H1 (cell line): ENCODE measurements at regions not wholly inside any gene's neighbourhood (a gene's known extent, or its start where the extent isn't known, plus 50 kb on each side); places are given as distances from the start of the nearest gene placed in this dataset.

Experiments used
- CTCF ChIA-PET: fragments of 300-600 bp; sonication (Branson Sonifier 250); formaldehyde crosslinking; loops from one replicate; lab custom pipeline; 2021; ENCODE audit not compliant: partially characterized antibody; lab: Charles Lee
- POLR2A ChIA-PET: fragments of 300-600 bp; sonication (Branson Sonifier 250); formaldehyde crosslinking; loops from one replicate; lab custom pipeline; 2021; ENCODE audit warnings: inconsistent platforms; ENCODE audit not compliant: partially characterized antibody; lab: Charles Lee
- DNase-seq, 2 experiments: peaks; one replicate each; pipeline versions ENCODE4 v3.0.0 to v3.0.0-alpha.2; 2010 to 2022; ENCODE audit warnings: low spot score in 2 of 2, low read depth in 1 of 2, mixed read lengths in 1 of 2
- FAIRE-seq: peaks from 2 replicates; lab custom pipeline; 2011; peaks lifted over from hg19 to GRCh38; lab: Jason Lieb, UNC
- H2AFZ ChIP-seq: 2 replicates; pipeline ENCODE4 v1.8.1; 2012; ENCODE audit warnings: low read length, inconsistent platforms
- H2AK5ac ChIP-seq: 2 replicates; pipeline ENCODE4 v1.6.1; 2013; ENCODE audit warnings: low read depth, low read length
- H2BK120ac ChIP-seq: replicated peaks from 2 replicates; pipeline ENCODE3; 2013; ENCODE audit warnings: low read depth, low read length, inconsistent platforms
- H2BK12ac ChIP-seq: 2 replicates; pipeline ENCODE4 v1.6.1; 2013; ENCODE audit warnings: low read depth, low read length
- H2BK15ac ChIP-seq: 2 replicates; pipeline ENCODE4 v1.6.1; 2013; ENCODE audit warnings: low read length
- H2BK20ac ChIP-seq: 2 replicates; pipeline ENCODE4 v1.6.1; 2013; ENCODE audit warnings: low read length
- H2BK5ac ChIP-seq: 2 replicates; pipeline ENCODE4 v1.6.1; 2013; ENCODE audit warnings: low read depth, low read length
- H3K14ac ChIP-seq: 2 replicates; pipeline ENCODE4 v1.6.1; 2013; ENCODE audit warnings: inconsistent platforms; ENCODE audit not compliant: insufficient read length
- H3K18ac ChIP-seq: 2 replicates; pipeline ENCODE4 v1.6.1; 2013; ENCODE audit warnings: low read length; ENCODE audit errors: extremely low read depth
- H3K23ac ChIP-seq: 2 replicates; pipeline ENCODE4 v1.6.1; 2013; ENCODE audit warnings: inconsistent platforms; ENCODE audit not compliant: insufficient read length
- H3K23me2 ChIP-seq: 2 replicates; pipeline ENCODE4 v1.6.1; 2013; ENCODE audit warnings: low read depth, low read length
- H3K27ac ChIP-seq: 2 replicates; pipeline ENCODE4 v1.6.1; 2011; ENCODE audit warnings: low read depth, low read length, inconsistent platforms
- H3K27me3 ChIP-seq, 4 experiments: replicated peaks in 1 of 4; 1 replicate in 1 of 4; 2 replicates in 3 of 4; pipeline versions ENCODE4 v1.6.1 to v1.8.1; 2011 to 2013; ENCODE audit warnings: low read length in 3 of 4, mild to moderate bottlenecking in 3 of 4, inconsistent platforms in 2 of 4, mixed read lengths in 2 of 4, moderate library complexity in 1 of 4; ENCODE audit not compliant: control insufficient read depth in 3 of 4, insufficient read depth in 3 of 4; ENCODE audit errors: extremely low read depth in 1 of 4
- H3K36me3 ChIP-seq, 4 experiments: 2 replicates each; pipeline versions ENCODE4 v1.6.1 to v1.8.1; 2011 to 2013; ENCODE audit warnings: mild to moderate bottlenecking in 4 of 4, low read length in 3 of 4, moderate library complexity in 2 of 4, control low read depth in 1 of 4, inconsistent platforms in 1 of 4; ENCODE audit not compliant: insufficient read depth in 4 of 4, control insufficient read depth in 2 of 4
- H3K4ac ChIP-seq: replicated peaks from 2 replicates; pipeline ENCODE3; 2013; ENCODE audit warnings: low read length, low read depth, mixed read lengths, inconsistent platforms; ENCODE audit not compliant: insufficient read length
- H3K4me1 ChIP-seq, 4 experiments: replicated peaks in 1 of 4; 1 replicate in 1 of 4; 2 replicates in 3 of 4; pipeline versions ENCODE4 v1.6.1 to v1.8.1; 2011 to 2013; ENCODE audit warnings: low read length in 3 of 4, inconsistent platforms in 2 of 4, mixed read lengths in 1 of 4; ENCODE audit not compliant: insufficient read depth in 4 of 4, control insufficient read depth in 3 of 4
- H3K4me2 ChIP-seq, 2 experiments: 2 replicates each; pipeline versions ENCODE4 v1.6.1 to v1.8.1; 2011 to 2013; ENCODE audit warnings: low read depth in 2 of 2, low read length in 2 of 2, control low read depth in 1 of 2, inconsistent platforms in 1 of 2, mild to moderate bottlenecking in 1 of 2; ENCODE audit not compliant: insufficient read depth in 1 of 2
- H3K4me3 ChIP-seq, 4 experiments: fragments of 200-600, 300-600 bp in 1 of 4; sonication (generic), shearing (Covaris generic), sonication (Bioruptor Twin) in 1 of 4; 2 replicates each; pipeline versions ENCODE4 v1.5.1 to v1.8.1; 2011 to 2016; ENCODE audit warnings: low read length in 4 of 4, low read depth in 3 of 4, control low read depth in 2 of 4, inconsistent platforms in 2 of 4, mild to moderate bottlenecking in 2 of 4, mixed read lengths in 1 of 4, moderate library complexity in 1 of 4; ENCODE audit not compliant: insufficient read depth in 2 of 4; ENCODE audit errors: extremely low read depth in 1 of 4
- H3K56ac ChIP-seq: replicated peaks from 2 replicates; pipeline ENCODE3; 2013; ENCODE audit warnings: low read depth, mild to moderate bottlenecking, mixed read lengths, low read length, inconsistent platforms; ENCODE audit not compliant: insufficient read length
- H3K79me1 ChIP-seq: 2 replicates; pipeline ENCODE4 v1.6.1; 2013; ENCODE audit warnings: low read depth, low read length, control low read depth
- H3K79me2 ChIP-seq, 2 experiments: 2 replicates each; pipeline versions ENCODE4 v1.6.1 to v1.8.1; 2012 to 2013; ENCODE audit warnings: low read length in 2 of 2, mild to moderate bottlenecking in 2 of 2, inconsistent platforms in 1 of 2; ENCODE audit not compliant: insufficient read depth in 2 of 2, control insufficient read depth in 1 of 2
- H3K9ac ChIP-seq, 4 experiments: replicated peaks in 1 of 4; 1 replicate in 1 of 4; 2 replicates in 3 of 4; pipeline versions ENCODE4 v1.6.1 to v1.8.1; 2011 to 2013; ENCODE audit warnings: low read depth in 3 of 4, low read length in 3 of 4, control low read depth in 2 of 4, mild to moderate bottlenecking in 2 of 4, moderate library complexity in 2 of 4, inconsistent platforms in 1 of 4; ENCODE audit errors: extremely low read depth in 1 of 4
- H3K9me3 ChIP-seq, 2 experiments: 2 replicates each; pipeline versions ENCODE4 v1.6.1 to v1.8.1; 2012 to 2013; ENCODE audit warnings: mild to moderate bottlenecking in 2 of 2, moderate library complexity in 2 of 2, control low read depth in 1 of 2, inconsistent platforms in 1 of 2, low read depth in 1 of 2, low read length in 1 of 2, mixed read lengths in 1 of 2; ENCODE audit not compliant: insufficient read depth in 2 of 2
- H4K20me1 ChIP-seq, 2 experiments: replicated peaks in 1 of 2; 2 replicates each; pipeline versions ENCODE3 to v1.8.1; 2011 to 2013; ENCODE audit warnings: inconsistent platforms in 2 of 2, low read length in 2 of 2, mild to moderate bottlenecking in 1 of 2; ENCODE audit not compliant: insufficient read depth in 2 of 2, control insufficient read depth in 1 of 2
- H4K5ac ChIP-seq: 2 replicates; pipeline ENCODE4 v1.6.1; 2013; ENCODE audit warnings: low read length, low read depth, mixed read lengths, inconsistent platforms; ENCODE audit not compliant: insufficient read length
- H4K8ac ChIP-seq: 2 replicates; pipeline ENCODE4 v1.8.0; 2013; ENCODE audit warnings: mild to moderate bottlenecking, moderate library complexity, low read length, inconsistent platforms; ENCODE audit not compliant: insufficient read depth; ENCODE audit errors: extremely low read depth
- H4K91ac ChIP-seq: replicated peaks from 2 replicates; pipeline ENCODE3; 2013; ENCODE audit warnings: low read length, mixed read lengths, inconsistent platforms; ENCODE audit not compliant: insufficient read length
- BACH1 ChIP-seq: IDR thresholded peaks from 2 replicates; pipeline ENCODE4 v1.6.1; 2012; ENCODE audit warnings: low read length, improper control_type of control experiment
- GABPA ChIP-seq: IDR thresholded peaks from 2 replicates; pipeline ENCODE4 v1.6.1; 2011; ENCODE audit warnings: mild to moderate bottlenecking, low read length, moderate library complexity, borderline replicate concordance; ENCODE audit not compliant: insufficient read depth
- HDAC2 ChIP-seq, 2 experiments: fragments of 300-600 bp in 1 of 2; sonication (generic) in 1 of 2; IDR thresholded peaks; 2 replicates each; pipeline ENCODE4 v1.6.1; 2011 to 2012; ENCODE audit warnings: low read depth in 2 of 2, low read length in 2 of 2, mild to moderate bottlenecking in 2 of 2, moderate library complexity in 2 of 2, borderline replicate concordance in 1 of 2, inconsistent platforms in 1 of 2
- KDM4A ChIP-seq: IDR thresholded peaks from one replicate; pipeline ENCODE4 v1.7.1; 2012; ENCODE audit warnings: low read depth, mild to moderate bottlenecking, moderate library complexity, low read length, inconsistent platforms; ENCODE audit not compliant: severe bottlenecking
- MAFK ChIP-seq: IDR thresholded peaks from 2 replicates; pipeline ENCODE4 v1.6.1; 2012; ENCODE audit warnings: low read depth, mild to moderate bottlenecking, improper control_type of control experiment, low read length
- POLR2A ChIP-seq, 2 experiments: IDR thresholded peaks; 1 replicate in 1 of 2; 2 replicates in 1 of 2; pipeline ENCODE4 v1.6.1; 2011; ENCODE audit warnings: low read depth in 2 of 2, low read length in 2 of 2, mild to moderate bottlenecking in 2 of 2; ENCODE audit errors: control extremely low read depth in 1 of 2
- POU5F1 ChIP-seq: IDR thresholded peaks from 2 replicates; pipeline ENCODE4 v1.6.1; 2011; ENCODE audit warnings: low read depth, mild to moderate bottlenecking, low read length, moderate library complexity
- RNF2 ChIP-seq: fragments of 200-900, 300-1000 bp; sonication (generic); IDR thresholded peaks from 2 replicates; pipeline ENCODE4 v1.7.1; 2016; ENCODE audit warnings: borderline replicate concordance, low read depth, mild to moderate bottlenecking, antibody characterized with exemption, low read length; ENCODE audit not compliant: poor library complexity, severe bottlenecking; ENCODE audit errors: missing control alignments
- SIN3A ChIP-seq, 2 experiments: IDR thresholded peaks in 1 of 2; conservative IDR thresholded peaks in 1 of 2; 2 replicates each; pipeline ENCODE4 v1.6.1; 2011 to 2012; ENCODE audit warnings: low read length in 2 of 2, improper control_type of control experiment in 1 of 2, low read depth in 1 of 2, mild to moderate bottlenecking in 1 of 2
- TAF7 ChIP-seq: optimal IDR thresholded peaks from 2 replicates; pipeline ENCODE3; 2011; ENCODE audit warnings: low read depth, mild to moderate bottlenecking, inconsistent platforms, low read length, moderate library complexity, borderline replicate concordance
- WGBS, 2 experiments: shearing (Covaris generic) in 1 of 2; methylation state at CpG; one replicate each; pipeline versions ENCODE4 v1.1.6 to v1.1.7; 2013 to 2015; ENCODE audit warnings: low lambda C conversion rate in 2 of 2, mixed read lengths in 2 of 2, inconsistent platforms in 1 of 2, low coverage in 1 of 2, missing lambda C conversion rate in 1 of 2; ENCODE audit not compliant: insufficient replicate concordance in 2 of 2, insufficient coverage in 1 of 2, insufficient read length in 1 of 2; ENCODE audit errors: extremely low coverage in 1 of 2, missing lambda C conversion rate in 1 of 2; 5-methylcytosine and 5-hydroxymethylcytosine counted together
- TF ChIP-seq, protein P1 (sequence below), 3 experiments: IDR thresholded peaks; 1 replicate in 2 of 3; 2 replicates in 1 of 3; pipeline versions ENCODE4 v1.5.1 to v1.6.1; 2011; ENCODE audit warnings: low read length in 3 of 3, mild to moderate bottlenecking in 3 of 3, inconsistent platforms in 2 of 3, low read depth in 1 of 3, moderate library complexity in 1 of 3; ENCODE audit not compliant: insufficient read depth in 1 of 3; ENCODE audit errors: control extremely low read depth in 1 of 3

DNA sequence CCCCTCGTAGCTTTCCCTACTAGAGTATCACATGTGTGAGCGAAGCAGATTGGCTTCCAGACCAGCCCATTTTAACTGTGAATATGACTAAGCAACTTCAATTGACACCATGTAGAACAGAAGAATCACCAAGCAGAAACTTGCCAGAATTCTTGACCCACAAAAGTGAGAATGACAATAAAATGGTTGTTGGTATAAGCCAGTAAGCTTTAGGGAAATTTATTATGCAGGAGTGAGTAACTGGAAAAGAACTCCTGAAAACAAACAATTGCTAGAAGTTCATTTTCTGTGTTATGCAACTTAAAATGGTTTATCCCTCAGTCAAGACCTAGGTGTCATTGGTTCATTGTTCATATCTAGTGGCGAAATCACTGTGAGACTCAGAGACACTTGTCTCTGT, 303.1 kb downstream of the DMRT2 start:
- H2BK5ac ChIP-seq: no peak overlapping the region
- CTCF ChIA-PET: no interaction called here
- no peak overlapping the region for H3K56ac ChIP-seq
- H3K27ac ChIP-seq: no peak overlapping the region
- H3K23me2 ChIP-seq: no peaks in the 10 kb centered on the region
- no peak overlapping the region for H4K8ac ChIP-seq
- H3K23ac ChIP-seq: no peak overlapping the region
- FAIRE-seq (no peak), DNase-seq (no peak)
- no peak overlapping the region for H3K18ac ChIP-seq
- H2BK20ac ChIP-seq: no peak overlapping the region
- no peak overlapping the region for H2AFZ ChIP-seq
- H3K9me3 ChIP-seq: peaks cover 79 to 91% of the 10 kb centered on the region in 2 experiments
- no peak overlapping the region for H2BK120ac ChIP-seq
- H3K79me2 ChIP-seq: no peaks in the 10 kb centered on the region
- no peak overlapping the region for H3K4me2 ChIP-seq
- 81% methylated on average over 3 of the region's 3 CpGs; no CpG with 5 or more reads in 1 of the 2 experiments for WGBS, 2 experiments
- no peaks in the 10 kb centered on the region; a peak in 3 of 8 replicates for H3K36me3 ChIP-seq
- no peak overlapping the region for H2AK5ac ChIP-seq
- H4K5ac ChIP-seq: no peak overlapping the region
- H3K79me1 ChIP-seq: no peaks in the 10 kb centered on the region
- H2BK15ac ChIP-seq: no peak overlapping the region
- no peaks in the 10 kb centered on the region for H4K20me1 ChIP-seq
- no peak overlapping the region for H3K14ac ChIP-seq
- no peaks in the 10 kb centered on the region for H3K4me1 ChIP-seq
- no peak overlapping the region for H3K9ac ChIP-seq
- no peak overlapping the region for H4K91ac ChIP-seq
- H3K27me3 ChIP-seq: no peaks in the 10 kb centered on the region
- POLR2A ChIA-PET: no interaction called here
- no peak overlapping the region for H3K4ac ChIP-seq
- no peak overlapping the region for H3K4me3 ChIP-seq
- H2BK12ac ChIP-seq: no peak overlapping the region
- no peak for TF ChIP-seq RNF2
- TF ChIP-seq TAF7: no peak
- TF ChIP-seq POLR2A (IDR thresholded peaks at IDR 0.05; ENCODE audit: control extremely low read depth in 1 of 2, low read depth in 2 of 2, low read length in 2 of 2): no peak
- no peak for TF ChIP-seq SIN3A (conservative IDR thresholded peaks at IDR 0.05 in 1 of 2, IDR thresholded peaks at IDR 0.05 in 1 of 2; ENCODE audit: low read depth in 1 of 2, low read length in 2 of 2)
- no peak for TF ChIP-seq GABPA
- TF ChIP-seq, protein P1, sequence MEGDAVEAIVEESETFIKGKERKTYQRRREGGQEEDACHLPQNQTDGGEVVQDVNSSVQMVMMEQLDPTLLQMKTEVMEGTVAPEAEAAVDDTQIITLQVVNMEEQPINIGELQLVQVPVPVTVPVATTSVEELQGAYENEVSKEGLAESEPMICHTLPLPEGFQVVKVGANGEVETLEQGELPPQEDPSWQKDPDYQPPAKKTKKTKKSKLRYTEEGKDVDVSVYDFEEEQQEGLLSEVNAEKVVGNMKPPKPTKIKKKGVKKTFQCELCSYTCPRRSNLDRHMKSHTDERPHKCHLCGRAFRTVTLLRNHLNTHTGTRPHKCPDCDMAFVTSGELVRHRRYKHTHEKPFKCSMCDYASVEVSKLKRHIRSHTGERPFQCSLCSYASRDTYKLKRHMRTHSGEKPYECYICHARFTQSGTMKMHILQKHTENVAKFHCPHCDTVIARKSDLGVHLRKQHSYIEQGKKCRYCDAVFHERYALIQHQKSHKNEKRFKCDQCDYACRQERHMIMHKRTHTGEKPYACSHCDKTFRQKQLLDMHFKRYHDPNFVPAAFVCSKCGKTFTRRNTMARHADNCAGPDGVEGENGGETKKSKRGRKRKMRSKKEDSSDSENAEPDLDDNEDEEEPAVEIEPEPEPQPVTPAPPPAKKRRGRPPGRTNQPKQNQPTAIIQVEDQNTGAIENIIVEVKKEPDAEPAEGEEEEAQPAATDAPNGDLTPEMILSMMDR (IDR thresholded peaks at IDR 0.05; ENCODE audit: control extremely low read depth in 1 of 3, insufficient read depth in 1 of 3, low read depth in 1 of 3, low read length in 3 of 3): no peak
- TF ChIP-seq POU5F1: no peak
- TF ChIP-seq KDM4A: no peak
- no peak for TF ChIP-seq BACH1
- TF ChIP-seq MAFK: no peak
- no peak for TF ChIP-seq HDAC2 (IDR thresholded peaks at IDR 0.05; ENCODE audit: borderline replicate concordance in 1 of 2, low read depth in 2 of 2, low read length in 2 of 2)
